GM23338 (cell line): ENCODE measurements at regions not wholly inside any gene's neighbourhood (a gene's known extent, or its start where the extent isn't known, plus 50 kb on each side); places are given as distances from the start of the nearest gene placed in this dataset.

ENCODE experiments used
- ATAC-seq: fragments of 200-7000 bp; cut with Tn5 transposase; 3 replicates; pipeline ENCODE4 v1.9.1; 2020
- DNase-seq: peaks from one replicate; pipeline ENCODE4 v3.0.0-alpha.2; 2015; ENCODE audit warnings: low spot score
- H2AFZ ChIP-seq: fragments of 200-600 bp; sonication (generic); 2 replicates; pipeline ENCODE4 v1.8.0; 2016; ENCODE audit warnings: antibody characterized with exemption, mild to moderate bottlenecking, moderate library complexity
- H3F3A ChIP-seq: fragments of 200-600 bp; sonication (generic); replicated peaks from 2 replicates; pipeline ENCODE4 v1.8.0; 2017; ENCODE audit warnings: antibody characterized with exemption, mixed run types, low read depth
- H3K27ac ChIP-seq: fragments of 200-600 bp; sonication (generic); 2 replicates; pipeline ENCODE4 v1.6.1; 2016; ENCODE audit warnings: low read depth
- H3K27me3 ChIP-seq: fragments of 200-600 bp; sonication (generic); 2 replicates; pipeline ENCODE4 v1.8.0; 2016; ENCODE audit warnings: mild to moderate bottlenecking, mixed run types, moderate library complexity; ENCODE audit not compliant: insufficient read depth
- H3K36me3 ChIP-seq: fragments of 200-600 bp; sonication (generic); 2 replicates; pipeline ENCODE4 v1.8.0; 2016; ENCODE audit warnings: mild to moderate bottlenecking; ENCODE audit not compliant: insufficient read depth
- H3K4me1 ChIP-seq: fragments of 200-600 bp; sonication (generic); 2 replicates; pipeline ENCODE4 v1.8.0; 2016; ENCODE audit warnings: mild to moderate bottlenecking, moderate library complexity; ENCODE audit not compliant: insufficient read depth
- H3K4me2 ChIP-seq: fragments of 200-600 bp; sonication (generic); 2 replicates; pipeline ENCODE4 v1.7.1; 2017; ENCODE audit warnings: mixed run types
- H3K4me3 ChIP-seq: fragments of 200-600 bp; sonication (generic); 2 replicates; pipeline ENCODE4 v1.6.1; 2016; ENCODE audit warnings: mixed run types
- H3K79me2 ChIP-seq: fragments of 200-600 bp; sonication (generic); replicated peaks from 2 replicates; pipeline ENCODE4 v1.8.0; 2017; ENCODE audit warnings: mild to moderate bottlenecking; ENCODE audit not compliant: insufficient read depth
- H3K9me2 ChIP-seq: fragments of 200-600 bp; sonication (generic); 2 replicates; pipeline ENCODE4 v1.8.0; 2017; ENCODE audit not compliant: insufficient read depth
- H4K20me1 ChIP-seq: fragments of 200-600 bp; sonication (generic); replicated peaks from 2 replicates; pipeline ENCODE4 v1.8.0; 2017; ENCODE audit warnings: mild to moderate bottlenecking; ENCODE audit not compliant: insufficient read depth
- H3K27ac Mint-ChIP-seq: 2 replicates; pipeline ENCODE4 v1.8.0; 2020; ENCODE audit warnings: inconsistent platforms, mild to moderate bottlenecking, moderate library complexity, mixed read lengths
- H3K27me3 Mint-ChIP-seq: 3 replicates; pipeline ENCODE4 v1.8.0; 2022; ENCODE audit warnings: low read depth, mild to moderate bottlenecking, moderate library complexity, mixed read lengths, inconsistent platforms; ENCODE audit not compliant: insufficient read depth, poor library complexity
- H3K36me3 Mint-ChIP-seq: 3 replicates; pipeline ENCODE4 v1.8.0; 2021; ENCODE audit warnings: low read depth, mild to moderate bottlenecking, inconsistent platforms, moderate library complexity, mixed read lengths
- H3K4me1 Mint-ChIP-seq: 3 replicates; pipeline ENCODE4 v1.8.0; 2020; ENCODE audit warnings: mild to moderate bottlenecking, inconsistent platforms, mixed read lengths
- H3K4me3 Mint-ChIP-seq: 3 replicates; pipeline ENCODE4 v1.8.0; 2021; ENCODE audit warnings: moderate library complexity, mild to moderate bottlenecking, inconsistent platforms, mixed read lengths
- H3K9me3 Mint-ChIP-seq: 3 replicates; pipeline ENCODE4 v1.8.0; 2020; ENCODE audit warnings: moderate library complexity, mild to moderate bottlenecking, inconsistent platforms, mixed read lengths
- CREB1 ChIP-seq: fragments of 250-450 bp; sonication (Bioruptor Pico); IDR thresholded peaks from 2 replicates; pipeline ENCODE4 v1.5.0; 2020; ENCODE audit warnings: low read depth, mild to moderate bottlenecking, moderate library complexity
- CTCF ChIP-seq, 2 experiments: fragments of 200-600 bp in 1 of 2; sonication (generic) in 1 of 2; conservative IDR thresholded peaks; 2 replicates each; pipeline versions ENCODE4 v1.5.1 to v1.6.1; 2016 to 2017; ENCODE audit warnings: antibody characterized with exemption in 2 of 2, low read depth in 2 of 2, mild to moderate bottlenecking in 2 of 2, moderate library complexity in 1 of 2
- ETS1 ChIP-seq: IDR thresholded peaks from 2 replicates; pipeline ENCODE4 v1.6.1; 2016; ENCODE audit warnings: antibody characterized with exemption
- EZH2 ChIP-seq: fragments of 200-600 bp; sonication (generic); IDR thresholded peaks from one replicate; pipeline ENCODE4 v1.8.0; 2017; ENCODE audit warnings: antibody characterized with exemption, mild to moderate bottlenecking, low read depth; ENCODE audit not compliant: unreplicated experiment
- EZH2phosphoT487 ChIP-seq: fragments of 200-600 bp; sonication (generic); IDR thresholded peaks from one replicate; pipeline ENCODE4 v1.8.1; 2018; ENCODE audit warnings: antibody characterized with exemption; ENCODE audit not compliant: unreplicated experiment
- JUNB ChIP-seq: IDR thresholded peaks from one replicate; pipeline ENCODE4 v1.6.1; 2016; ENCODE audit warnings: antibody characterized with exemption; ENCODE audit not compliant: unreplicated experiment
- NANOG ChIP-seq: IDR thresholded peaks from 2 replicates; pipeline ENCODE4 v1.6.1; 2016; ENCODE audit warnings: antibody characterized with exemption, borderline replicate concordance
- POLR2AphosphoS5 ChIP-seq: IDR thresholded peaks from 2 replicates; pipeline ENCODE4 v1.6.1; 2016; ENCODE audit warnings: antibody characterized with exemption, low read depth
- REST ChIP-seq: IDR thresholded peaks from one replicate; pipeline ENCODE4 v1.6.1; 2018; ENCODE audit warnings: antibody characterized with exemption; ENCODE audit not compliant: unreplicated experiment
- STAT1 ChIP-seq: IDR thresholded peaks from one replicate; pipeline ENCODE4 v1.6.1; 2016; ENCODE audit warnings: antibody characterized with exemption; ENCODE audit not compliant: unreplicated experiment
- ZNF114 ChIP-seq: fragments of 250-450 bp; sonication (Bioruptor Pico); IDR thresholded peaks from 2 replicates; pipeline ENCODE4 v1.5.0; 2020; ENCODE audit warnings: mild to moderate bottlenecking, moderate library complexity
- ZNF331 ChIP-seq: fragments of 250-450 bp; sonication (Bioruptor Pico); IDR thresholded peaks from 2 replicates; pipeline ENCODE4 v1.5.0; 2020; ENCODE audit warnings: low read depth, mild to moderate bottlenecking, moderate library complexity
- ZNF462 ChIP-seq: fragments of 250-450 bp; sonication (Bioruptor Pico); IDR thresholded peaks from 2 replicates; pipeline ENCODE4 v1.5.0; 2020; ENCODE audit warnings: mild to moderate bottlenecking, moderate library complexity

- H3K4me2 ChIP-seq, result no peak overlapping the region
- no peaks in the 10 kb centered on the region for H3K36me3 ChIP-seq
- Mint-ChIP-seq H3K27ac (no peak overlapping the region), H3K4me3 (no peak overlapping the region), H3K27me3 (no peaks in the 10 kb centered on the region), H3K9me3 (no peaks in the 10 kb centered on the region; the same call in 2 of the 3 replicates), H3K4me1 (peaks cover 18% of the 10 kb centered on the region), H3K36me3 (no peaks in the 10 kb centered on the region)
- H3F3A ChIP-seq, result no peaks in the 10 kb centered on the region
- H3K27me3 ChIP-seq, result no peaks in the 10 kb centered on the region
- peaks cover 31% of the 10 kb centered on the region for H3K4me1 ChIP-seq
- H3K27ac ChIP-seq, result no peak overlapping the region
- no peaks in the 10 kb centered on the region for H3K79me2 ChIP-seq
- H4K20me1 ChIP-seq, result no peaks in the 10 kb centered on the region
- ATAC-seq (no peak), DNase-seq (no peak)
- no peak for TF ChIP-seq EZH2phosphoT487
- no peak for TF ChIP-seq REST
- no peak for TF ChIP-seq POLR2AphosphoS5
- no peak for TF ChIP-seq ZNF331 (CRISPR knock-in tag)
- TF ChIP-seq ZNF462 (CRISPR knock-in tag), result no peak
- TF ChIP-seq STAT1, result no peak
- no peak for TF ChIP-seq EZH2
- no peak for TF ChIP-seq CTCF (conservative IDR thresholded peaks at IDR 0.05; ENCODE audit: low read depth in 2 of 2)
- TF ChIP-seq NANOG, result no peak
- TF ChIP-seq ZNF114 (CRISPR knock-in tag), result no peak
- TF ChIP-seq CREB1, result no peak
- TF ChIP-seq ETS1, result no peak
- no peak for TF ChIP-seq JUNB
- H2AFZ ChIP-seq, result peak overlapping the region; percentile 15; the same call in 1 of the 2 replicates
- H3K4me3 ChIP-seq, result no peak overlapping the region
- H3K9me2 ChIP-seq, result 0 out of 2 replicates have a peak, but pooled peaks cover 4% of the 10 kb centered on the region
These were observed 368.5 kb upstream of the XYLT1 start for GRCh38 chr16:17839272-17839671.
